HG02759 (cell line): ENCODE measurements at regions not wholly inside any gene's neighbourhood (a gene's known extent, or its start where the extent isn't known, plus 50 kb on each side); places are given as distances from the start of the nearest gene placed in this dataset.

Experiments
- ATAC-seq: cut with Tn5 transposase; IDR thresholded peaks from one replicate; pipeline ENCODE4 v1.9.1; 2021; ENCODE audit warnings: mild to moderate bottlenecking, moderate library complexity; ENCODE audit not compliant: unreplicated experiment

DNA sequence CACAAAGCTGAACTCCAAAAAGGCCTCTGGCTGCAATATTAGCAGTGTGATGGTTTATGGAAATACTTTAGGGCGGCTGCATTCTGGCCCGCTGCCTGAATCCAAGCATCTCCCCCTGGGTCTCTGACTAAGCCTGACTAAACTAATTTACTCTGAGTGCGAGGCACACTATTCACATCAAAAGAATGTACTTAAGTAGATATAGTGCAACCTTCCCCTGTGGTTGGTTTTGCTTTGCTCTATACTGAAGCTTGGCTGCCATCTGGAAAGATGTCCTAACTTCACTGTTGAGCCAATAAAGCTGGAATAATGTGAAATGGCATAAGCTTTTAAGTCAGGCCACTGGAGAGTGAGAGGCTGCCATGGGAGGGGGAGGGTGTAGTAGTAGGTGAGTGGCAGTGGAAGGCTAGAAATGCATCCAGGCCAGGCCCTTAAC, 321.6 kb downstream of the AASDHPPT start:
- no peak for ATAC-seq

DNA sequence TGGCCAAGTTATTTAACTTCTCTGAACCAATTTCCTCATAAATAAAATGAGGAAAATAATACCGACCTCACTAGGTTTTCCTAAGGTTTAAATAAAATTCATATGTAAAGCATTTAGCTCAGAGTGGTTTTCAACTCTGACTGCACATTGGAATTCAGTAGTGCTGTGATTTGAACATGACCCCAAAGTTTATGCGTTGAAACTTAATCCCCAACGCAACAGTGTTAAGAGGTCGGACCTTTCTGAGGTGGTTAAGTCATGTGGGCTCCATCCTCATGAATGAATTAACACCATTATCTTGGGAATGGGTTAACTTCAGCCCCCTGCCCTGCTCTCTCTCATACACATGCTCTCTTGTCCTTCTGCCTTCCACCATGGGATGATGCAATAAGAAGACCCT, 322.2 kb downstream of the AASDHPPT start:
- no peak for ATAC-seq

DNA sequence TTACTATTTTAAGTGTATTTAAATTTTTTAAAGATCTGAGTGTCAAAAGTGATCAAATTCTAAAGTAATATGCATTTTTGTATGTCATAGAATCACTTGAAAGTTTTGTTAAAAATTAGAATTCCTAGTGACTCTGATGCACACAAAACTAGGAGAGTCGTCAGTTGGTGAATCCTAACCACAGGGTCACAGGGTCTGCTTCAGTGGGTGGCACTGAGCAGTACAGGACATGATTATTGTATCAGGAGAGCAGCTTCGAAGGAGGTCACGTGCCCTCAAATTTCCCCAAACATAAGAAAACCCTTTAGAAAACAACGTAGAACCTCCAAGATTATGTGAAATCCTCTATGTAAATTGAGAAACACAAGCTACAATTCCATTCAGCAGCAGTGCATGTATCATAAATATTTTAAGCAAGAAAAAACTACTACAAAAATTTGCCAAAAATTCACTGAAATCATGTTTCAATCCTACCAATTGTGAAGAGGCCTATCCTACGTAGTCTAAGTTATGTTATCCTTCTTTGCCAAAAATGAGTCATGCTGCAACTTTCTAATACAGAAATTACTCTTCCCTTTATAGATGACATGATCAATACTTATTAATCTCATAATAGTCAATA, 323.6 kb downstream of the AASDHPPT start:
- no peak for ATAC-seq

DNA sequence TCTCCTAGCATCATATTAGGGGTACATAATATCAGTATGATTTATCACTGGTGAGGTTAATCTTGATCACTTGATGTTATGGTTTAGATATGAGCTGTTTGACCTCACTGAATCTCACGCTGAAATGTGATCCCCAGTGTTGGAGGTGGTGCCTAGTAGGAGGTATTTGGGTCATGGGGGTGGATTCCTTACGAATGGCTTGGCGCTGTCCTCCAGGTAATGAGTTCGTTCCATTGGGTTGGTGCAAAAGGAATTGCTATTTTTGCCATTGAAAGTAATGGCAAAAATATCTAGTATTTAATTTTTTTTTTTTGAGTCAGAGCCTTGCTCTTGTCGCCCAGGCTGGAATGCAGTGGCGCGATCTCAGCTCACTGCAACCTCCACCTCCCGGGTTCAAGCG, 326.3 kb downstream of the AASDHPPT start:
- ATAC-seq: no peak

DNA sequence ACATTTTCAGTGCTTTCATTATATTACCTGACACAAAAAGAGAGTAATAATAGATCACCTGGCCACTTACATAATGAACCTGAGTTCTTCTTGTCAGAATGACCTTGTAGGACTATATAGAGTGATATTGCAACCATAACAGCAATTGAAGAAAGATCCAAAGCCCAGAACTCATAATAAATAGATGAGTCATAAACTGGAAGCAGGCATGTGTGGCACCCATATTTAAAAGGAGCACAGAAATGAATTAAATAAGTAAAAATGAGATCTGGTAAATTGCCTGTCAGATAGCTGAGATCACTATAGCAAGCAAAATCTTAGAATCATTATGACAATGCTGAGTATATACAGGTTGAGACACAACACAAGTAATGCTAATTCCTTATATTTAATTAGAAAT, 331.8 kb downstream of the AASDHPPT start:
- ATAC-seq: no peak

DNA sequence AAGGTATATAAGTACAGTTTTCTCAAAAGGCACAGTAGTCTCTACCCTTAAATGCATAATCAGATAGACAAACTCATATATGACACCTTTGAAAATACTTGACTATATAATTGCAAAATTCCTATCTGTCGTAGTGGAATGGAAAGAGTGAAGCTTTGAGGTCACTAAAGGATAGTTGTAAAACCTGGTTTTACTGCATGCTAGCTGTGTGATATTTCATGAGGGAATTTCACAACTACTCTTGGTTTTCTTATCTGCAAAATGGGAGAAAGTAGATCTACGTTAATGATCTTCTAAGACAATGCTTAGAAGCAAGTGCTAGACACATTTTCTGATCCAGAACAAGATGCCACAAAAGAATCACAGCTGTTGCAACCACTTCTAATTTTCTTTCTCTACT, 332.2 kb downstream of the AASDHPPT start:
- ATAC-seq: no peak

DNA sequence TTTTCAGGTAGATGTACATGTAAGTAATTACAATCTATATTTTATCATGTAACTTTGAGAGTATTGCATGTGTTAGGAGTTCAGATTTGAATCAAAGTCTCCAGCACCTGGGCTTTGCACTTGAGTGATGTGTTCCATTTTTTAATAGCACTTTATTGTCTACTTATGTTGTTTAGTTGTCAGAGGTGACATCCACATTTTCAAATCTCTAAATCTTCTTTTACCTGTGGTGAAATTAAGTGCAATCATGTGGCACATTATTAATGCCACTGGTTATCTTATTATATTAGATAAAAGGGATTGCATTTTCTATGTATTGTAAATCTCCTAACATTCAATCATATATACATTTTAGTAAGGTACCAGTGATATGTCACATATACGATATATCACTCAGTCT, 333.4 kb downstream of the AASDHPPT start:
- no peak for ATAC-seq

DNA sequence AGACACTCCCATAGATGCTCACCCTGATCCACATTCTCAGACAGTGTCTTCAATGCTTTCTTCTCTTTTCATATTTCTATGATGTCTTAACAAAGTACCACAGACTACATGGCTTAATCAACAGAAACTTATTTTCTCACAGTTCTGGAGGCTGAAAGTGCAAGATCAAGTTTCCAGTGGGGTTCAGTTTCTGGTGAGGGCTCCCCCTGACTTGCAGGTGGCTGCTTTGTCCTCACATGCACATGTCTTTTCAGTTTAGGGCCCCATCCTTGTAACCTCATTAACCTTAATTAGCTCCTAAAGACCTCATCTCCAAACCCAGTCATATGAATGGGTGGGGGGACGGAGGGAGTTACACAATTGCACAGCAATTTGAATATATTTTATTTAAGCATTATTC, 335.8 kb downstream of the AASDHPPT start:
- ATAC-seq: no peak

DNA sequence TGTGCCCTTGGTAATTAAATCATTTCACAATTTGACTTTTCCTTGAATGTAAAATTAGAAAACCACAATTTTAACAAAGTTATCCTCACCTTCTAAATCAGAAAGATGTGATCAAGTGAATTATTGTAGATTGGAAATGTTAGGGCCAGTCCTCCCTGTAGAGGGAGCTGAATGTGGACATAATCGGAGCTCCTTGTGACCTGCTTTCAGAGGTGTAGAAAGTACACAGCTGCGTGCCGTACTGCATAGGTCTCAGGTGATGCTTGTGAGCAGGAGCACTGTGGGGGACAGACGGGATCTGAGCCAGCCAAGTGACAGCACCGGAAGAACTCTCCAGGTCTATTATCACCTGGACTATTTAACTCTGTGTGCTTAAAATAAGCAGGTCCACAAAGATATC, 338.0 kb downstream of the AASDHPPT start:
- ATAC-seq: no peak

DNA sequence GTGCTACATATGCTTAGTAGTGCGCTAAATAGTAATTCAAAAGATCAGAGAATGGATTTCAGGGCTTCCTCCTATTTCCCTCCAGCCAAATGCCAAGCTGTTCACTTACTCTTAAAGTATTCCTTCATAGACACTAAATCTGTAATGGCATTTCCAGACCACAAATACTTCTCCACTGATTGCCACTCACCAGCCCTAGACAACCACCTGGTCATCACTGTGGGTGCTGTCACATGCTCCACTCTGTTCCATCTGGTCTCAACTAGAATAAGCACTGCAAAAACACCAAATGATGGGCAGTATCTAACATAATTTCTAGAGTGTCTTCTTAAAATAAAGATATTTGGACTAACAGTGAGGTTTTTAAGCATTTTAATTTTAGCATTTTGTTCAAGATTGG, 341.3 kb downstream of the AASDHPPT start:
- no peak for ATAC-seq

DNA sequence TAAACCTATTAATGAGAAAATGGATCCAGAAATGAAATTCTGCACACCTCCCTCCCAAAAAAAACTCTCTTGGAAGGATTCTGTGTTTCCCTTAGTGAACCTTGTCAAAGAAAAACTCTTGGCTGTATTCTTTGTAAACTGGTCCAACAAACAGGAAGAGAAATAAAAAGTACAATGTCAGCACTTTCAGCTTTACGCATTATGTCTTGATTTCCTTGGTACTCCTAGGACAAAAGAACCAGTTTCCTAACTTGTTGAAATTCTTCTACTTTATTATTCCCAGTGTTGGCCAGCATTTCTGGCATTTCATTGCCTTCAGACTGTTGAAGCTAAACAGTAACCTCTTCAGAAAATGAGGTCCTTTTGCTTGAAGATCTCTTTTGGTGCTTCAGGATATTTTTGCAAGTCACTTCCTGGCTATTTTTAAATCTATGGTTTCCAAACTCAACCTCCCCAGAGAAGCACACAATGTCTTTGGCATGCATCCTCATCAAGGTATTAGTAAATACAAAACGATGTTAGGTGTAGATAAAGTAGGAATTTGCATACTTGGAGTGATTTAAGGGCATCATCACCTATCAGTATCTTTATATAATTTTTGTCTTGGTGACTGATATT, 342.7 kb downstream of the AASDHPPT start:
- ATAC-seq: no peak

DNA sequence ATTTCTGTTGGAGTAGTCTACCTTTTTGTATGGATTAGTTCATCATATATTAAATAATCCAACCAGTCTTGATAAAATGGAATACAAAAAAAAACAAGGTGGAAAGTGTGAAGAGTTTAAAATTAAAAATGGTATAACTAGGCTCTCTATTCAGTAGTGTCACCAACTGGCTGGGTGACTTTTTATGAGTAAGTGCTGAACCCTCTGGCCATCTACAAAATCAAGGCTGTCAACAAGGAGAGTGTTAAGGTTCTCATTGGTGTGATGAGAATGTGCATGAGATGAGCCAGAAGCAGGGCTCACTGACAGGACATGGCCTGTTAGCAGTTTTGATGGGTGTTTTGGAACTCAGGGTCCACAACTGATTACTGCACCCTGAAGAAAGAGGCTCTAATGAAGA, 343.2 kb downstream of the AASDHPPT start:
- no peak for ATAC-seq

DNA sequence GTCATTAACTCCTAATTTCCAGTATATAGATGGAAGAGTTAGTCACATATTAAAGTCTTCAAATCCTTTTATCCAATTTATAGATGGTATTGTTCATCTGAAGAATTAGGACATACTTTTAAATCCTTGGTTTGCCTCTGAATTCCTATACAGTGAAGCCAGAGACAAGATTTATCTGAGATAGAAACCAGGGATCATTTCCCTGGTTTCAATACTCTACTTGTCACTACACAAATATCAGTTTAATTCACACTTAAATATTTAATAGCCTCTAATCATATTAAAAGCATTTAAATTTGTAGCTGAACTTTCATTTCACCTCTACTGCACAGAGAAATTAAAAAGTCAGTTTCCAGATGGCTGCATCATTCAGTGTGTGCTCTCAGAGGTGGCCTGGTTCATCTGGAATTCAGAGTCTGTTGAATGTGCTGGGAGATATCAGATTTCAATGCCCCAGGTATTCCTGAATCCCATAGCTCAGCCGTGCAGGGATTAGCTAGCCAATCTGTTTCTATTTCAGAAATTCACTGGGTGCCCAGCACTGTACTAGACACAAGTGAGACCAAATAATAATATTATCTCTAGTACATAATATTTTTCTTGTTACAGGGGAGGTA, 344.3 kb downstream of the AASDHPPT start:
- ATAC-seq: no peak

DNA sequence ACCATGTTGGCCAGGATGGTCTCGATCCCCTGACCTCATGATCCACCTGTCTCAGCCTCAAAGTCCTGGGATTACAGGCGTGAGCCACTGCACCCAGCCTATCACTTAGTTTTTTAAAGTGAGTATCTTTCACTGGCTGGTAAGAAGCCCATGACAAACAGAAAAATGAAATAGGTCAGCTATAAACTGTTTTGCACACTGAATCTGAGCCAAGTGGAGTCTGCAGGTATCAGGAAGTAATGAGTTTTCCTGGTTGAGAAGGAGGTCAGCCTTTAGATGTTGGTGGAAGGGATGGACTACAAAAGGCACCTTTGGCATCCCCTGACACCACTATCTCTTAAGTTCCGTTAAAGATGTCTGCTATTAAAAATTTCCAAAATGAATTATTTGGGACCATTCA, 345.1 kb downstream of the AASDHPPT start:
- ATAC-seq: no peak

DNA sequence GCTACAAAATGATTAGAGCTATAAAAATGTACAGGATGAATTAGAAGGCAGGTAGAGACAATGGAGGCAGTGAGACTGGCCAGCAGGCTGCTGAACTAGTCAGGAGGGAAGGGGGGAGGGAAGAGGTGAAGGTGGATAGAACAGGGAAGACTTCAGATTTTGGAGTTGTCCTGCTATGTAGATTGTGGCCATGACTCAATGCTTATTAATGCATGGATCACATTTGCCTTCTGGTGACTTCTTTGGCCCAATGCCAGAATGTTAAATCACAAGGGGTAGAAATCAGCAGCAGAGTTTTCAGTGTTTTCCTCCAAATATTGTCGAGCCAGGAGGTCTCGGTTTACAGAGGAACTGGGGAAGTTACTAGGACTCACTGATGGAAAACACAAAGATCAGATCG, 346.6 kb downstream of the AASDHPPT start:
- no peak for ATAC-seq

DNA sequence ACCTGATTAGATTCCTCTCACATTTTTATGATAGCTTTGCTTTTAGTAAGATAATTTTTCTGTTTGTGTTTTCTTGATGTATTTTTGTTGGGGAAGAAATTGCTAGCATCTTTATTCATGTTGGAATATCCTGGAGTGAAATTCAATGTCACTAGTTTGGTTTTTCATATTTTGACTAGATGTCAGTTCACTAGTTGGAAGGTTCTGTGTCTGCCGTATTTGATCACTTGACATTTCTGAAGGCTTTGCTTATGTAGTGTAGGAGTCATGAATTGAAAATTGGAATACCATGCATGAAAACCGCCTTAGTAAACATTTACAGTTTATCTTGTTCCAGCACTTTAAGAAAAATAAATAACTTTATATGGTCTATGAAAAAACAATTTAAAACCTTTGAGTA, 348.4 kb downstream of the AASDHPPT start:
- ATAC-seq: no peak

DNA sequence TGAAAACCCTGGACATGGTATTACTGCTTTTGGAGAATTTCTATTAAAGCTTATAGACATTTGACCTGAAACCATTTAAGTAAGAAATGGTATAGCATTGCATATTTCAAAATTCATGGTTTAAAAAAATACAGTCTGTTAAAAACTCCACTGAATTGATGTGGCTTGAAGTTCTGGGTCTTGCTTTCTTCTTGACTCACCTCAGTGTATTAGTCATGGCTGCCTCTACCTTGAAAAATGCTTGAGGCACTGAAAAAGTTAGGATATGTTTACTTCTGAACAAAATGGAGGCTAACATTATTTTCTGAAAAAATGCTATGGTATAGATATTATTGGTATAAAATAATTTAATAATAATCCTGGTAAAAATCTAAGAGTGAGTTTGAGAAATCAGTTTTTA, 349.2 kb downstream of the AASDHPPT start:
- ATAC-seq: no peak

DNA sequence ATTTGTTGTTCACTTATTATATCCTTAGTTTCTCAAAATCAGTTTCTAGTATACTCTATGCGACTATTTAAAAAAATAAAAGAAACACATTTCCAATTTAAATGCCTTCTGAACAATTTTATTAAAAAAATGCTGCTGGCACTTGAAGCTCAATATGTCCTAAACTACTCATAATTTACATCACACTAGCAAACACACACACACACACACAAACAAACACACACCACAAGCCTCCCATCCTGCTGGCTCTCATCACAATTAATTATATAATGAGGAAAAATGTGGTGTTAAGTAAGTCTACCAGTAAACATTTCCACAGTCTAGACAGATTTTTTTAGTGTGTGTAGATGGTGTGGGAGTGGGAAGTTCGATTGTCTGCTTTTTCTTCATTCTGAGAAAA, 350.3 kb downstream of the AASDHPPT start:
- no peak for ATAC-seq

DNA sequence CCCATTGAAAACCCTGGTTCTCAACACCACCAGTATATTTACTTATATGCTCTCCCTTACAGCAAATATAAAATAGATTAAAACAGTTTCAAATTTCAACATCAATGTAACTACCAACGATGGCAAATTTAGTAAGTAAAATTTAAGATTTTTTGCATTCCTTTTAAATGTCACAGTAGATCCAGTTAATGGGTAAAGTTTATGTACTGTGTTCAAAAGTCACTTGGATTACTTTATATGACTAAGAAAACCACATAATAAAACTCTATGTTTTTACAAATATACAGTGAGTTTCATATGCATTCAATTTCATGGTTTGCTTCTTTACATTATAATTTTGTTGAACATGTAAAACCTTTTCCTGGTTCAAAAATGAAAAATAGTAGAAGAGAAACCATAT, 364.6 kb downstream of the AASDHPPT start:
- no peak for ATAC-seq

DNA sequence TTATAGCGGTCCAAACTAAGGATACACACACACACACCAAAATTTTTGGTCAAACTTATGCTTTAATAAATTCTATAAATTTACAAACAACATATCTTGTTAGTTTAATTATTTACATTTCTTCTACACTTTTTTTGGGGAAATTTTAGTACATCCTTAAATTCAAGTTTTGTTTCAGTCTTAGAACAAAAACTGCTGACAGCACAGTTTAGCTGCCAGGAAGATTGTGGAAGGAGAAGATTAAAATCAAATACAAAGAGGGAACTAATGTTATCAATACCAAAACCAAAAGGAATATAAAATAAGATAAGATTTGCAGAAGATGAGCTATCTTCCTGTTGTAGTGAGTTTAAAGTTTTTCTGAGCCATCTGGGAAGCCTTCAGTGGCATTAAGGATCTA, 368.8 kb downstream of the AASDHPPT start:
- no peak for ATAC-seq

DNA sequence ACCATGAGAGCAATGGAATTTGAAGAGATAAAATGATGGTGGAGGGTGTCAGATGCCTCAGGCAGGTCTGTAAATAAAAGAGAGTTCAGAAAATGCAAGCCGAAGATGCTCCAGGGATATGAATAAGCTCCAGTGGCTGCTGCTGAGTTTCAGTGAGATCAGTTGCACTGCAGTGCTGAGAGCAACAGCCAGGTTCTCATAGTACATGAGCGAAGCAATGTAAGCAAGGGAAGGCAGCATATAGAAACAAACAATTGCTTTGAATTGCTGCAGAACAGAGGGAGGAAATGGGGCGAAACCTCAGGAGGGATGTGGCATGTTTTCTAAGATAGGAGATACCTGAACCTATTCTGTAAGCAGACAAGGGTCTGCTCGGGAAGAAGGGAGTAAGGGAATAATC, 369.5 kb downstream of the AASDHPPT start:
- no peak for ATAC-seq

DNA sequence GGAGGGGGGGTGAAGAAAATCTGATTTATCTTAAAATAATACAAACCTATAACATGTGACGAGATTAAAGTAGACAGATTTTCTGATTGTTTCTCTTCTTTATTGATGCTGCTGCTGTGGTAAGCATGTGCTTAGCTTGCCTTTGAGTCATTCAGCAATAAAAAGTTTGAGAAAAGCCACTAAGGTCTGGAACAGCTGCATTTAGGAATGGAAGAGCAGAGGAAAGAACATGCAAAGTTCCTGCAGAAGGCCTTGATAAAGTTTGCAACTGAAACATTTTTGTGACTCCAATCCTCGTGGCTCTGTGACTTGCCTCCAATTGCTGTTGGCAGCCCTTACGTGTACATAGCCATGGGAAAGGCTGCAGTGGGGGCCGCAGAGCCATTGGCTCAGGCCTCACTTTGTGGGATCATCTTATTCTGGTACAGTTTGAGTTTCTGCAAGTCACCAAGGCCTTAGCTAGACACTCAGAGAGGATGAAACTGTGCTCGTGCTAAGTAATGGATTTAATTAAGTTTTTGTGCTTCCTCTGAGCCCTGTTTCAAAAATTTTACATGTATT, 370.2 kb downstream of the AASDHPPT start:
- ATAC-seq: no peak
